Adrenal gland (tissue), 5 donors: ENCODE measurements at regions not wholly inside any gene's neighbourhood (a gene's known extent, or its start where the extent isn't known, plus 50 kb on each side); places are given as distances from the start of the nearest gene placed in this dataset.

Experiments
- CTCF ChIP-seq, 6 experiments: fragments of 450-650 bp in 4 of 6; fragments of 200-600 bp in 2 of 6; sonication (generic) in 1 of 6; IDR thresholded peaks; 1 replicate in 5 of 6; 2 replicates in 1 of 6; pipeline versions ENCODE4 v1.5.1 to v1.8.0; 2016 to 2021; ENCODE audit warnings: antibody characterized with exemption in 6 of 6, mild to moderate bottlenecking in 2 of 6, moderate library complexity in 1 of 6
- POLR2A ChIP-seq, 2 donors: fragments of 450-650 bp; IDR thresholded peaks; one replicate each; pipeline ENCODE4 v1.6.1; 2017; ENCODE audit warnings: antibody characterized with exemption in 2 of 2, mild to moderate bottlenecking in 2 of 2, moderate library complexity in 1 of 2
- donor health status: DM: no; HTN: no; CAD: no.

DNA sequence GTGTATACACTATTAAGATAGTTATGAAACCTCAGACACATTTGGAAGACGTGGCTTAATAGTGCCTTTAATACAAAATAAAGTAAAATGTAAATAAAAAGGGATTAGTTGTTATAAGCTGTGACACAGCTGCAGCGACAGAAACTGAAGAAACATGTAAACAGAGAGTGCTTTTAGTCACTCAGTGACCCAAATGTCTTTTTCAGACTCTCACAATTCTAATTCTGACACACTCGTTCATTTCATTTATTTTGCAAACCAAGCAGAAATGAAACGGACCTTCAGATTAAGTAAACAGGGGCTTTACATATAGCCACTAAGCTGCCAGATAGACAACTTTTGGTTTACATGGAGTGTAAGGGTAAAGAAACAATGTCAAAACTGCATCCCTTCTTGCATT is 181.0 kb upstream of the ETAA1 start:
- TF ChIP-seq CTCF (IDR thresholded peaks at IDR 0.05), result no peak
- TF ChIP-seq POLR2A (IDR thresholded peaks at IDR 0.05), result no peak
